SK-N-MC (cell line): ENCODE measurements at regions not wholly inside any gene's neighbourhood (a gene's known extent, or its start where the extent isn't known, plus 50 kb on each side); places are given as distances from the start of the nearest gene placed in this dataset.

ENCODE experiments used
- EZH2 ChIP-seq: fragments of 200-600 bp; sonication (generic); IDR thresholded peaks from one replicate; pipeline ENCODE4 v1.6.1; 2017; ENCODE audit warnings: antibody characterized with exemption
- POLR2AphosphoS5 ChIP-seq: IDR thresholded peaks from 2 replicates; pipeline ENCODE4 v1.6.1; 2012; ENCODE audit warnings: mild to moderate bottlenecking, low read depth, low read length, borderline replicate concordance

GRCh38 chr3:144369129-144369879 lies 397.7 kb downstream of the DIPK2A start:
- TF ChIP-seq EZH2, result no peak
- TF ChIP-seq POLR2AphosphoS5, result no peak
